H1 (cell line): ENCODE measurements at regions not wholly inside any gene's neighbourhood (a gene's known extent, or its start where the extent isn't known, plus 50 kb on each side); places are given as distances from the start of the nearest gene placed in this dataset.

Experiments
- CTCF ChIA-PET: fragments of 300-600 bp; sonication (Branson Sonifier 250); formaldehyde crosslinking; loops from one replicate; lab custom pipeline; 2021; ENCODE audit not compliant: partially characterized antibody; lab: Charles Lee
- POLR2A ChIA-PET: fragments of 300-600 bp; sonication (Branson Sonifier 250); formaldehyde crosslinking; loops from one replicate; lab custom pipeline; 2021; ENCODE audit warnings: inconsistent platforms; ENCODE audit not compliant: partially characterized antibody; lab: Charles Lee
- DNase-seq, 2 experiments: peaks; one replicate each; pipeline versions ENCODE4 v3.0.0 to v3.0.0-alpha.2; 2010 to 2022; ENCODE audit warnings: low spot score in 2 of 2, low read depth in 1 of 2, mixed read lengths in 1 of 2
- FAIRE-seq: peaks from 2 replicates; lab custom pipeline; 2011; peaks lifted over from hg19 to GRCh38; lab: Jason Lieb, UNC
- H2AFZ ChIP-seq: 2 replicates; pipeline ENCODE4 v1.8.1; 2012; ENCODE audit warnings: low read length, inconsistent platforms
- H2AK5ac ChIP-seq: 2 replicates; pipeline ENCODE4 v1.6.1; 2013; ENCODE audit warnings: low read depth, low read length
- H2BK120ac ChIP-seq: replicated peaks from 2 replicates; pipeline ENCODE3; 2013; ENCODE audit warnings: low read depth, low read length, inconsistent platforms
- H2BK12ac ChIP-seq: 2 replicates; pipeline ENCODE4 v1.6.1; 2013; ENCODE audit warnings: low read depth, low read length
- H2BK15ac ChIP-seq: 2 replicates; pipeline ENCODE4 v1.6.1; 2013; ENCODE audit warnings: low read length
- H2BK20ac ChIP-seq: 2 replicates; pipeline ENCODE4 v1.6.1; 2013; ENCODE audit warnings: low read length
- H2BK5ac ChIP-seq: 2 replicates; pipeline ENCODE4 v1.6.1; 2013; ENCODE audit warnings: low read depth, low read length
- H3K14ac ChIP-seq: 2 replicates; pipeline ENCODE4 v1.6.1; 2013; ENCODE audit warnings: inconsistent platforms; ENCODE audit not compliant: insufficient read length
- H3K18ac ChIP-seq: 2 replicates; pipeline ENCODE4 v1.6.1; 2013; ENCODE audit warnings: low read length; ENCODE audit errors: extremely low read depth
- H3K23ac ChIP-seq: 2 replicates; pipeline ENCODE4 v1.6.1; 2013; ENCODE audit warnings: inconsistent platforms; ENCODE audit not compliant: insufficient read length
- H3K23me2 ChIP-seq: 2 replicates; pipeline ENCODE4 v1.6.1; 2013; ENCODE audit warnings: low read depth, low read length
- H3K27ac ChIP-seq: 2 replicates; pipeline ENCODE4 v1.6.1; 2011; ENCODE audit warnings: low read depth, low read length, inconsistent platforms
- H3K27me3 ChIP-seq, 4 experiments: replicated peaks in 1 of 4; 1 replicate in 1 of 4; 2 replicates in 3 of 4; pipeline versions ENCODE4 v1.6.1 to v1.8.1; 2011 to 2013; ENCODE audit warnings: low read length in 3 of 4, mild to moderate bottlenecking in 3 of 4, inconsistent platforms in 2 of 4, mixed read lengths in 2 of 4, moderate library complexity in 1 of 4; ENCODE audit not compliant: control insufficient read depth in 3 of 4, insufficient read depth in 3 of 4; ENCODE audit errors: extremely low read depth in 1 of 4
- H3K36me3 ChIP-seq, 4 experiments: 2 replicates each; pipeline versions ENCODE4 v1.6.1 to v1.8.1; 2011 to 2013; ENCODE audit warnings: mild to moderate bottlenecking in 4 of 4, low read length in 3 of 4, moderate library complexity in 2 of 4, control low read depth in 1 of 4, inconsistent platforms in 1 of 4; ENCODE audit not compliant: insufficient read depth in 4 of 4, control insufficient read depth in 2 of 4
- H3K4ac ChIP-seq: replicated peaks from 2 replicates; pipeline ENCODE3; 2013; ENCODE audit warnings: low read length, low read depth, mixed read lengths, inconsistent platforms; ENCODE audit not compliant: insufficient read length
- H3K4me1 ChIP-seq, 4 experiments: replicated peaks in 1 of 4; 1 replicate in 1 of 4; 2 replicates in 3 of 4; pipeline versions ENCODE4 v1.6.1 to v1.8.1; 2011 to 2013; ENCODE audit warnings: low read length in 3 of 4, inconsistent platforms in 2 of 4, mixed read lengths in 1 of 4; ENCODE audit not compliant: insufficient read depth in 4 of 4, control insufficient read depth in 3 of 4
- H3K4me2 ChIP-seq, 2 experiments: 2 replicates each; pipeline versions ENCODE4 v1.6.1 to v1.8.1; 2011 to 2013; ENCODE audit warnings: low read depth in 2 of 2, low read length in 2 of 2, control low read depth in 1 of 2, inconsistent platforms in 1 of 2, mild to moderate bottlenecking in 1 of 2; ENCODE audit not compliant: insufficient read depth in 1 of 2
- H3K4me3 ChIP-seq, 4 experiments: fragments of 200-600, 300-600 bp in 1 of 4; sonication (generic), shearing (Covaris generic), sonication (Bioruptor Twin) in 1 of 4; 2 replicates each; pipeline versions ENCODE4 v1.5.1 to v1.8.1; 2011 to 2016; ENCODE audit warnings: low read length in 4 of 4, low read depth in 3 of 4, control low read depth in 2 of 4, inconsistent platforms in 2 of 4, mild to moderate bottlenecking in 2 of 4, mixed read lengths in 1 of 4, moderate library complexity in 1 of 4; ENCODE audit not compliant: insufficient read depth in 2 of 4; ENCODE audit errors: extremely low read depth in 1 of 4
- H3K56ac ChIP-seq: replicated peaks from 2 replicates; pipeline ENCODE3; 2013; ENCODE audit warnings: low read depth, mild to moderate bottlenecking, mixed read lengths, low read length, inconsistent platforms; ENCODE audit not compliant: insufficient read length
- H3K79me1 ChIP-seq: 2 replicates; pipeline ENCODE4 v1.6.1; 2013; ENCODE audit warnings: low read depth, low read length, control low read depth
- H3K79me2 ChIP-seq, 2 experiments: 2 replicates each; pipeline versions ENCODE4 v1.6.1 to v1.8.1; 2012 to 2013; ENCODE audit warnings: low read length in 2 of 2, mild to moderate bottlenecking in 2 of 2, inconsistent platforms in 1 of 2; ENCODE audit not compliant: insufficient read depth in 2 of 2, control insufficient read depth in 1 of 2
- H3K9ac ChIP-seq, 4 experiments: replicated peaks in 1 of 4; 1 replicate in 1 of 4; 2 replicates in 3 of 4; pipeline versions ENCODE4 v1.6.1 to v1.8.1; 2011 to 2013; ENCODE audit warnings: low read depth in 3 of 4, low read length in 3 of 4, control low read depth in 2 of 4, mild to moderate bottlenecking in 2 of 4, moderate library complexity in 2 of 4, inconsistent platforms in 1 of 4; ENCODE audit errors: extremely low read depth in 1 of 4
- H3K9me3 ChIP-seq, 2 experiments: 2 replicates each; pipeline versions ENCODE4 v1.6.1 to v1.8.1; 2012 to 2013; ENCODE audit warnings: mild to moderate bottlenecking in 2 of 2, moderate library complexity in 2 of 2, control low read depth in 1 of 2, inconsistent platforms in 1 of 2, low read depth in 1 of 2, low read length in 1 of 2, mixed read lengths in 1 of 2; ENCODE audit not compliant: insufficient read depth in 2 of 2
- H4K20me1 ChIP-seq, 2 experiments: replicated peaks in 1 of 2; 2 replicates each; pipeline versions ENCODE3 to v1.8.1; 2011 to 2013; ENCODE audit warnings: inconsistent platforms in 2 of 2, low read length in 2 of 2, mild to moderate bottlenecking in 1 of 2; ENCODE audit not compliant: insufficient read depth in 2 of 2, control insufficient read depth in 1 of 2
- H4K5ac ChIP-seq: 2 replicates; pipeline ENCODE4 v1.6.1; 2013; ENCODE audit warnings: low read length, low read depth, mixed read lengths, inconsistent platforms; ENCODE audit not compliant: insufficient read length
- H4K8ac ChIP-seq: 2 replicates; pipeline ENCODE4 v1.8.0; 2013; ENCODE audit warnings: mild to moderate bottlenecking, moderate library complexity, low read length, inconsistent platforms; ENCODE audit not compliant: insufficient read depth; ENCODE audit errors: extremely low read depth
- H4K91ac ChIP-seq: replicated peaks from 2 replicates; pipeline ENCODE3; 2013; ENCODE audit warnings: low read length, mixed read lengths, inconsistent platforms; ENCODE audit not compliant: insufficient read length
- ATF2 ChIP-seq: IDR thresholded peaks from 2 replicates; pipeline ENCODE4 v1.6.1; 2012; ENCODE audit warnings: low read length, inconsistent platforms
- BCL11A ChIP-seq, 2 experiments: IDR thresholded peaks; one replicate each; pipeline ENCODE4 v1.6.1; 2011; ENCODE audit warnings: low read depth in 2 of 2, low read length in 2 of 2, mild to moderate bottlenecking in 2 of 2
- CBX8 ChIP-seq: fragments of 300-800, 300-1000 bp; sonication (generic); IDR thresholded peaks from 2 replicates; pipeline ENCODE4 v1.7.1; 2016; ENCODE audit warnings: low read depth, low read length, borderline replicate concordance
- CREB1 ChIP-seq: IDR thresholded peaks from 2 replicates; pipeline ENCODE4 v1.6.1; 2012; ENCODE audit warnings: inconsistent platforms
- EGR1 ChIP-seq: IDR thresholded peaks from 2 replicates; pipeline ENCODE4 v1.6.1; 2011; ENCODE audit warnings: low read depth, low read length, borderline replicate concordance
- GABPA ChIP-seq: IDR thresholded peaks from 2 replicates; pipeline ENCODE4 v1.6.1; 2011; ENCODE audit warnings: mild to moderate bottlenecking, low read length, moderate library complexity, borderline replicate concordance; ENCODE audit not compliant: insufficient read depth
- MAFK ChIP-seq: IDR thresholded peaks from 2 replicates; pipeline ENCODE4 v1.6.1; 2012; ENCODE audit warnings: low read depth, mild to moderate bottlenecking, improper control_type of control experiment, low read length
- NRF1 ChIP-seq: IDR thresholded peaks from 2 replicates; pipeline ENCODE4 v1.6.1; 2011; ENCODE audit warnings: mild to moderate bottlenecking, low read depth, low read length, improper control_type of control experiment
- RFX5 ChIP-seq: IDR thresholded peaks from 2 replicates; pipeline ENCODE4 v1.6.1; 2011; ENCODE audit warnings: low read depth, low read length, improper control_type of control experiment, borderline replicate concordance
- SP2 ChIP-seq: IDR thresholded peaks from 2 replicates; pipeline ENCODE4 v1.6.1; 2012; ENCODE audit warnings: mild to moderate bottlenecking, low read length, inconsistent platforms
- SRF ChIP-seq: IDR thresholded peaks from 2 replicates; pipeline ENCODE4 v1.6.1; 2011; ENCODE audit warnings: mild to moderate bottlenecking, low read depth, low read length, moderate library complexity
- SUZ12 ChIP-seq: fragments of 200-600 bp; sonication (generic); IDR thresholded peaks from 2 replicates; pipeline ENCODE4 v1.6.1; 2012; ENCODE audit warnings: mild to moderate bottlenecking, inconsistent platforms, low read length, moderate library complexity, mixed read lengths
- TAF7 ChIP-seq: optimal IDR thresholded peaks from 2 replicates; pipeline ENCODE3; 2011; ENCODE audit warnings: low read depth, mild to moderate bottlenecking, inconsistent platforms, low read length, moderate library complexity, borderline replicate concordance
- TCF12 ChIP-seq: IDR thresholded peaks from 2 replicates; pipeline ENCODE4 v1.6.1; 2011; ENCODE audit warnings: low read depth, mild to moderate bottlenecking, low read length
- WGBS, 2 experiments: shearing (Covaris generic) in 1 of 2; methylation state at CpG; one replicate each; pipeline versions ENCODE4 v1.1.6 to v1.1.7; 2013 to 2015; ENCODE audit warnings: low lambda C conversion rate in 2 of 2, mixed read lengths in 2 of 2, inconsistent platforms in 1 of 2, low coverage in 1 of 2, missing lambda C conversion rate in 1 of 2; ENCODE audit not compliant: insufficient replicate concordance in 2 of 2, insufficient coverage in 1 of 2, insufficient read length in 1 of 2; ENCODE audit errors: extremely low coverage in 1 of 2, missing lambda C conversion rate in 1 of 2; 5-methylcytosine and 5-hydroxymethylcytosine counted together

DNA sequence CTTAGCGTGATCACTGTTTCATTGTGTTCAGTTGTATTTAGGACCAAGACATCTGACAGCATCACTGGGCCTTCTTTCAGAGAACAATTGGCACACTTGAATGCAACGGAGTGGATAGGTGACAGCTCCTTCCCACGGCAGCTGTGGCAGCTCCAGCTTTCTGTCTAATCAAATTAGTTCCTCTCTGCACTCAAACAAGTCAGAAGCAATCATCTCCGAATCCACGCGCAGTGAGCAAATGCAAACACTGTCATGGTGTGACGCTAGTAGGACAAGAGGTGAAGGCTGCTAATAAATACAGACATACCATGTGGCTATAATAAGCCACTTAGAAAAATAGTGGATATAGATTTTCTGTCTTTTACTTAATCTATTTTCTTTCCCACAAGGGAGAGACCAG lies 542.4 kb downstream of the ACTR3B start:
- Histone ChIP-seq H2BK15ac (no peak overlapping the region), H3K4me2 (no peak overlapping the region), H4K91ac (no peak overlapping the region), H2AFZ (no peak overlapping the region), H3K27me3 (no peaks in the 10 kb centered on the region), H2BK20ac (no peak overlapping the region), H3K4me1 (no peaks in the 10 kb centered on the region), H3K23ac (no peak overlapping the region), H4K5ac (no peak overlapping the region), H3K79me2 (no peaks in the 10 kb centered on the region), H3K9ac (no peak overlapping the region), H3K27ac (no peak overlapping the region), H3K4me3 (no peak overlapping the region), H3K9me3 (peaks cover 12 to 26% of the 10 kb centered on the region in 2 experiments; a peak in 2 of 4 replicates), H2BK120ac (no peak overlapping the region), H3K4ac (no peak overlapping the region), H3K18ac (no peak overlapping the region), H3K79me1 (no peaks in the 10 kb centered on the region), H2AK5ac (no peak overlapping the region), H3K36me3 (no peaks in the 10 kb centered on the region), H4K8ac (no peak overlapping the region), H3K56ac (no peak overlapping the region), H3K23me2 (no peaks in the 10 kb centered on the region; the same call in 1 of the 2 replicates), H2BK5ac (no peak overlapping the region), H4K20me1 (no peaks in the 10 kb centered on the region), H2BK12ac (no peak overlapping the region), H3K14ac (no peak overlapping the region)
- no peak for DNase-seq
- POLR2A ChIA-PET, result no interaction called here
- CTCF ChIA-PET, result interaction anchor here (1.0 kb wide), 1 partner anchor 24 kb away, joined by 3 read pairs; no protein-coding TSS in a partner anchor
- no peak for FAIRE-seq
- 89% methylated on average over 7 of the region's 7 CpGs; no CpG with 5 or more reads in 1 of the 2 experiments for WGBS, 2 experiments
- TF ChIP-seq BCL11A (IDR thresholded peaks at IDR 0.05; ENCODE audit: low read depth in 2 of 2, low read length in 2 of 2) (no peak), TCF12 (no peak), GABPA (no peak), MAFK (no peak), RFX5 (no peak), SUZ12 (no peak), CBX8 (no peak), ATF2 (no peak), TAF7 (no peak), SRF (no peak), SP2 (no peak), EGR1 (no peak), CREB1 (no peak), NRF1 (no peak)
